Kasumi-1 (cell line): ENCODE measurements at regions not wholly inside any gene's neighbourhood (a gene's known extent, or its start where the extent isn't known, plus 50 kb on each side); places are given as distances from the start of the nearest gene placed in this dataset.

Experiments
- DNase-seq, 2 experiments: peaks; one replicate each; lab custom pipeline; 2025; lab: John Stamatoyannopoulos, UW

- DNase-seq = no peak
These were observed 634.8 kb downstream of the KCNJ2 start for GRCh38 chr17:70804161-70804560.

- no peak for DNase-seq
These were observed 639.3 kb downstream of the KCNJ2 start for GRCh38 chr17:70808596-70808995.

- DNase-seq = no peak
These were observed 641.3 kb downstream of the KCNJ2 start for GRCh38 chr17:70810609-70811008.

- no peak for DNase-seq
These were observed 644.1 kb downstream of the KCNJ2 start for GRCh38 chr17:70813355-70813930.

GRCh38 chr17:70819183-70819582 is 649.9 kb downstream of the KCNJ2 start:
- no peak for DNase-seq

GRCh38 chr17:70820276-70820675 is 650.9 kb downstream of the KCNJ2 start:
- no peak for DNase-seq

- no peak for DNase-seq
These were observed 656.2 kb downstream of the KCNJ2 start for GRCh38 chr17:70825321-70826125.

GRCh38 chr17:70829876-70830275 is 660.5 kb downstream of the KCNJ2 start:
- DNase-seq = no peak

GRCh38 chr17:70834039-70834438 is 664.7 kb downstream of the KCNJ2 start:
- DNase-seq = no peak

GRCh38 chr17:70848785-70849184 is 679.5 kb downstream of the KCNJ2 start:
- DNase-seq = no peak

- no peak for DNase-seq
These were observed 686.2 kb downstream of the KCNJ2 start for GRCh38 chr17:70855401-70856054.

GRCh38 chr17:70857351-70857750 is 688.0 kb downstream of the KCNJ2 start:
- no peak for DNase-seq

- no peak for DNase-seq
These were observed 690.5 kb downstream of the KCNJ2 start for GRCh38 chr17:70859829-70860228.

GRCh38 chr17:70862295-70862694 is 693.0 kb downstream of the KCNJ2 start:
- DNase-seq = no peak

- no peak for DNase-seq
These were observed 694.3 kb downstream of the KCNJ2 start for GRCh38 chr17:70863436-70864248.

GRCh38 chr17:70865993-70866804 is 696.9 kb downstream of the KCNJ2 start:
- no peak for DNase-seq

GRCh38 chr17:70868149-70868548 is 698.8 kb downstream of the KCNJ2 start:
- no peak for DNase-seq

GRCh38 chr17:70869402-70870085 is 700.2 kb downstream of the KCNJ2 start:
- no peak for DNase-seq

- DNase-seq = no peak
These were observed 702.0 kb downstream of the KCNJ2 start for GRCh38 chr17:70871180-70871818.

GRCh38 chr17:70872103-70872502 is 702.8 kb downstream of the KCNJ2 start:
- no peak for DNase-seq
